ENCODE measurements at regions not wholly inside any gene's neighbourhood (a gene's known extent, or its start where the extent isn't known, plus 50 kb on each side); places are given as distances from the start of the nearest gene placed in this dataset.
A peak's percentile ranks its signal among the peaks of the same experiment; 100 is the strongest.
"Not testable (repeated sequence)": the region's sequence is repeated elsewhere in the genome, so short reads cannot be mapped to it uniquely, and the experiment has no call there.

- DNase-seq (ENCODE audit: low read depth) = no peak
- H3K36me3 ChIP-seq (ENCODE audit: control insufficient read depth, insufficient read depth, low read length, severe bottlenecking) = no peaks in the 10 kb centered on the region
These were observed 97.4 kb upstream of the RNU6-1 start for GRCh38 chr15:67937153-67937761.

DNA sequence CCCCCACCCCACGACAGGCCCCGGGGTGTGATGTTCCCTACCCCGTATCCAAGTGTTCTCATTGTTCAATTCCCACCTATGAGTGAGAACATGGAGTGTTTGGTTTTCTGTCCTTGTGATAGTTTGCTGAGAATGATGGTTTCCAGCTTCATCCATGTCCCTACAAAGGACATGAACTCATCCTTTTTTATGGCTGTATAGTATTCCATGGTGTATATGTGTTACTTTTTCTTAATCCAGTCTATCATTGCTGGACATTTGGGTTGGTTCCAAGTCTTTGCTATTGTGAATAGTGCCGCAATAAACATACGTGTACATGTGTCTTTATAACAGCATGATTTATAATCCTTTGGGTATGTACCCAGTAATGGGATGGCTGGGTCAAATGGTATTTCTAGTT, 99.3 kb upstream of the RNU6-1 start:
- H3K9ac ChIP-seq (ENCODE audit: low read length); H3K9me3 ChIP-seq (ENCODE audit: control insufficient read depth, low read length); H3K4me3 ChIP-seq (ENCODE audit: low read length); H3K27me3 ChIP-seq (replicated peaks; ENCODE audit: control insufficient read depth, insufficient read depth, low read length); H3K36me3 ChIP-seq (ENCODE audit: control insufficient read depth, insufficient read depth, low read length, severe bottlenecking); DNase-seq (ENCODE audit: low read depth); H3K4me1 ChIP-seq (ENCODE audit: control insufficient read depth, insufficient read depth, low read length): not testable (repeated sequence)

More at GRCh38 chr15:67937153-67937761, 97.4 kb upstream of the RNU6-1 start:
- Histone ChIP-seq H3K27me3 (replicated peaks; ENCODE audit: control insufficient read depth, insufficient read depth, low read length) (peaks cover 16% of the 10 kb centered on the region), H3K4me1 (ENCODE audit: control insufficient read depth, insufficient read depth, low read length) (no peaks in the 10 kb centered on the region), H3K9ac (ENCODE audit: low read length) (no peak overlapping the region), H3K9me3 (ENCODE audit: control insufficient read depth, low read length) (no peaks in the 10 kb centered on the region), H3K4me3 (ENCODE audit: low read length) (no peak overlapping the region)

GRCh38 chr15:67939588-67940323, 99.9 kb upstream of the RNU6-1 start:
- not testable (repeated sequence) for H3K4me1 ChIP-seq (ENCODE audit: control insufficient read depth, insufficient read depth, low read length); DNase-seq (ENCODE audit: low read depth); H3K9me3 ChIP-seq (ENCODE audit: control insufficient read depth, low read length); H3K4me3 ChIP-seq (ENCODE audit: low read length); H3K9ac ChIP-seq (ENCODE audit: low read length); H3K36me3 ChIP-seq (ENCODE audit: control insufficient read depth, insufficient read depth, low read length, severe bottlenecking); H3K27me3 ChIP-seq (replicated peaks; ENCODE audit: control insufficient read depth, insufficient read depth, low read length)

- no peaks in the 10 kb centered on the region for H3K9me3 ChIP-seq (ENCODE audit: control insufficient read depth, low read length)
- no peak for DNase-seq (ENCODE audit: low read depth)
- no peaks in the 10 kb centered on the region for H3K36me3 ChIP-seq (ENCODE audit: control insufficient read depth, insufficient read depth, low read length, severe bottlenecking)
- H3K9ac ChIP-seq (ENCODE audit: low read length) = no peak overlapping the region
- H3K27me3 ChIP-seq (replicated peaks; ENCODE audit: control insufficient read depth, insufficient read depth, low read length) = peaks cover 4% of the 10 kb centered on the region
- peaks cover 7% of the 10 kb centered on the region for H3K4me1 ChIP-seq (ENCODE audit: control insufficient read depth, insufficient read depth, low read length)
- no peak overlapping the region for H3K4me3 ChIP-seq (ENCODE audit: low read length)
These were observed 100.5 kb upstream of the RNU6-1 start for GRCh38 chr15:67940324-67940719.

DNA sequence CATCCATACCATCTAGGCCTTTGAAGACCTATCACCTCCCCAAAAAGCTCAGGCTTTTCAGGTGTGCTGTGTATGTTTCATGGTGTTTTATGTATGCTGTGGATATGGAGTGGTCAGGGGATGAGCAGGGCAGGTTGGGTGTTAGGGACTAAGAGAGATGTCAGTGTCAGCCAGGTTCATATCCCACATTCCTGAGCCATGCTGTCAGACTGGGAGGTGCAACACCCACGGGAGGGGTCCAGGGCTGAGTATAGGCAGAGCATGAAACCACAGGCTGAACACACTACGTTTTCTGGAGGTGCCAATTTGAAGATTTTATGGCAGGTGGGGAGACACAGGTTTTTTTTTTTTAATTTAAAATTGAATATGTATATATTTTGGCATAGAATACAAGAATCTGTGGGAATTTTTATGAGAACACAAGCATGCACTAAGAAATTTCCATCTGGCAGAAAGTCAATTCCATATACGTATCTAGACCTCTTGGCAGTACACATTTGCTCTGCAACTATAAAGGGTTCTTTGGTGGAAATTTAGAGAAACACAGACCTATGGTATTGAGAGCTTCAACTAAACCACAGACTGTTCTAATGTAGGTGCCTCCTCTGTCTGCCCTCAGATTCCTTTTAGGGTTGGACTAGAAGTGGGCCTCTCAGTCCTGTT, 101.9 kb upstream of the RNU6-1 start:
- Histone ChIP-seq H3K36me3 (ENCODE audit: control insufficient read depth, insufficient read depth, low read length, severe bottlenecking) (no peaks in the 10 kb centered on the region), H3K9ac (ENCODE audit: low read length) (no peak overlapping the region), H3K9me3 (ENCODE audit: control insufficient read depth, low read length) (no peaks in the 10 kb centered on the region), H3K4me1 (ENCODE audit: control insufficient read depth, insufficient read depth, low read length) (peaks cover 7% of the 10 kb centered on the region), H3K27me3 (replicated peaks; ENCODE audit: control insufficient read depth, insufficient read depth, low read length) (no peaks in the 10 kb centered on the region), H3K4me3 (ENCODE audit: low read length) (no peak overlapping the region)
- no peak for DNase-seq (ENCODE audit: low read depth)

DNA sequence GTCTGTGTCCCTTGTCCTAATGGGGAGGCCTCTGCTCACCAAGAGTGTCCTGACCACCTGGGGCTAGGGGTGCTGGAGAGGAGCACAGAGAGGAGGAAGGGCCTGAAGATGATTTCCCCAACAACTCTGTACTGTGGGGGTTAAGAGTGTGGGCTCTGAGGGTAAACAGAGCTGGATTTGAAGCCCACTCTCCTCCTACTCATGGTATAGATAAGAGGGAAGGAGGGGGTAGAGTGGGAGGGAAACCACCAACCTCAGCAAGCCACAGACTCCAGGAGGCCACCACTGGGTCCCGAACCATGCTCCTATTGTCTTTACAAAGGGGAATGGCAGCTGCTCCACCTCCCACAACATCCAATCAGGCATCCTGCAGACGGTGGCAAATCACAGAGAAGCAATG, 103.6 kb upstream of the RNU6-1 start:
- no peak overlapping the region for H3K9ac ChIP-seq (ENCODE audit: low read length)
- H3K9me3 ChIP-seq (ENCODE audit: control insufficient read depth, low read length) = no peaks in the 10 kb centered on the region
- H3K4me1 ChIP-seq (ENCODE audit: control insufficient read depth, insufficient read depth, low read length) = peaks cover 7% of the 10 kb centered on the region

DNA sequence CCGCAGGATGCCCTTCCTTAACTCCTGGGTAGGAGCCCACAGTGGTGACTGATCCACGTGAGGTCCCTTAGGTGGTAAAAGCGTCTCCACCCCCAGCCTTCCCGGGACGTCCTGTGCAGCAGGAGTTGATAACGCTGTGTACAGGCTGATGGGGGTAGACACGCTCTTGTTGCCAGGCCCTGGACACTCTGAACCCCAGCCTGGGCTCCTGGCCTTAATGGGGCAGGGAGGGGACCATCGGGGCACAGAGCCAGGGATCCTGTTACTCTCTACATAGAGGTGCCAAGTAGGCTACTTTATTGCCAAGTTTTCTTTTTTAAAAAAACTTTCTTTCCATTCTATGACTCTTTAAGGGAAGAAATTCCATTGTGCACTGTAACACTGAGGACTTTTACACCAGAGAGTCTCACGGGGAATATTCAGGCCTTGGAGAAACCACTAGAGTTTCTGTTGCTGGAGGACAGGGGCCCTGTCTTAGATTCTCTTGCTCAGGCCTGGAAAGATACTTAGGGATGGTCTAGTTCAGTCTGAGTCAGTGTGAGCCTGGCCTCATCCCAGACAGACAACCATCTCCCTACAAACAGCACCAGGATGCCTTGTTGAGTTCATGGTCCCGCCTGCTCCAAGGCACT, 104.3 kb upstream of the RNU6-1 start:
- Histone ChIP-seq H3K36me3 (ENCODE audit: control insufficient read depth, insufficient read depth, low read length, severe bottlenecking) (no peaks in the 10 kb centered on the region), H3K9ac (ENCODE audit: low read length) (peak overlapping the region; percentile 43)

More for the DNA sequence above, 103.6 kb upstream of the RNU6-1 start:
- H3K4me3 ChIP-seq (ENCODE audit: low read length) = no peak overlapping the region
- H3K27me3 ChIP-seq (replicated peaks; ENCODE audit: control insufficient read depth, insufficient read depth, low read length) = no peaks in the 10 kb centered on the region
- DNase-seq (ENCODE audit: low read depth) = no peak
- H3K36me3 ChIP-seq (ENCODE audit: control insufficient read depth, insufficient read depth, low read length, severe bottlenecking) = no peaks in the 10 kb centered on the region

GRCh38 chr15:67945131-67945530, 105.3 kb upstream of the RNU6-1 start:
- no peak overlapping the region for H3K9ac ChIP-seq (ENCODE audit: low read length)
- H3K4me1 ChIP-seq (ENCODE audit: control insufficient read depth, insufficient read depth, low read length) = peaks cover 7% of the 10 kb centered on the region
- no peaks in the 10 kb centered on the region for H3K27me3 ChIP-seq (replicated peaks; ENCODE audit: control insufficient read depth, insufficient read depth, low read length)
- DNase-seq (ENCODE audit: low read depth) = no peak
- no peaks in the 10 kb centered on the region for H3K9me3 ChIP-seq (ENCODE audit: control insufficient read depth, low read length)
- no peak overlapping the region for H3K4me3 ChIP-seq (ENCODE audit: low read length)
- no peaks in the 10 kb centered on the region for H3K36me3 ChIP-seq (ENCODE audit: control insufficient read depth, insufficient read depth, low read length, severe bottlenecking)

More for the DNA sequence above, 104.3 kb upstream of the RNU6-1 start:
- Histone ChIP-seq H3K4me1 (ENCODE audit: control insufficient read depth, insufficient read depth, low read length) (peaks cover 7% of the 10 kb centered on the region), H3K9me3 (ENCODE audit: control insufficient read depth, low read length) (no peaks in the 10 kb centered on the region), H3K27me3 (replicated peaks; ENCODE audit: control insufficient read depth, insufficient read depth, low read length) (no peaks in the 10 kb centered on the region), H3K4me3 (ENCODE audit: low read length) (no peak overlapping the region)
- DNase-seq (ENCODE audit: low read depth) = no peak

DNA sequence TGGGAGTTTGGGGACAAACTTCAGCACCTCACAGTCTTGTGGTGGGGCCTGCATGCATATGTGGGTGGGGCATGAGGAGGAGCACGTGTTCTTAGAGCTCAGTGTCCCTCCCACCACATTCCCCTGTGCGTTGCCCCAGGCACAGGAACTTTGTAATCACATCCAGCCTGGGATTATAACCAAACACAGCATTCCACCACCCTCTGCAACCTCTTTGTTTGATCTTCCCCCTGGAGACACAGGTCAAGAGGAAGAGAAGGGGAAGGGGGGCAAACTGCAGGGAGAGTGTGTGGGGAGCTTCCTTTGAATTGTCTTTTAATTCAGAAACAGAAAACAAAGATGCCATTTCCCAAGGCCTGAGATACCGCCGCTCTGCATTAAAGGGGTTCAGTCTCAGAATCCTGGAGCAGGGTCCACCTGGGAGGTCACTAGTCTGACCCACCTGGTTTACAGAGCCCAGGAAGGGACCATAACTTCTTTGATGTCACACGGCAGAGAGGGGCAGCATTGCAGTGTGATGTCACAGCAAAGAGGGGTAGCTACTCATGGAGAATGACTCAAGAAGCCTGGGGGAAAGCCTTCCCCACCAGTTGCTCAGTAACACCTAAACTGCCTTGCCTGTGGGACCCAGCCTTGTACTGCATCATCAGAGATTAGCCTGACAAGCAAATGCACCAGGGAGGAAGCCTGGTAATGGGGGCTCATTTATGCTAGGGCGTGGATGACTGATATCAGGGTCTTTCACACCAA, 106.3 kb upstream of the RNU6-1 start:
- Histone ChIP-seq H3K9me3 (ENCODE audit: control insufficient read depth, low read length) (no peaks in the 10 kb centered on the region), H3K27me3 (replicated peaks; ENCODE audit: control insufficient read depth, insufficient read depth, low read length) (no peaks in the 10 kb centered on the region), H3K4me1 (ENCODE audit: control insufficient read depth, insufficient read depth, low read length) (peaks cover 7% of the 10 kb centered on the region), H3K4me3 (ENCODE audit: low read length) (no peak overlapping the region), H3K9ac (ENCODE audit: low read length) (no peak overlapping the region), H3K36me3 (ENCODE audit: control insufficient read depth, insufficient read depth, low read length, severe bottlenecking) (no peaks in the 10 kb centered on the region)
- DNase-seq (ENCODE audit: low read depth) = peak; percentile 84

DNA sequence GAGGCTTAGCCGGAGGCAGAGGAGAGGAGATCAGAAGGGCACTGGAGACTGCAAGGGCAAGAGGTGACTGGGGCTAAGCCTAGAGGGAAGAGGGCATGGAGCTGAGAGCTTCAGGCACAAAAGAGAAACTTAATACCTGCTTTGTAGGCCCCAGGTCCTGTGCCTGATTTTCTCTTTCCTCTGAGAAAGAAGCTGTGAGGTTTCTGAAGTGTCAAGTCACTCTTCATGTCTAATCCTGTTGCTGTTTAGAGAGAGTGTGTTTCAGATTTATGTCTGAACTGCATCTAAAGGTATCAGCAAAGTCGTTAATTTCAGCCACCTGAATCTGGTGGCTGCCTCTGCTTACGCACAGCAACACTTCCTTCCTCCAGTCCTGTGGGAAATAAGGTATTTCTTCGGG, 106.9 kb upstream of the RNU6-1 start:
- Histone ChIP-seq H3K27me3 (replicated peaks; ENCODE audit: control insufficient read depth, insufficient read depth, low read length) (no peaks in the 10 kb centered on the region), H3K36me3 (ENCODE audit: control insufficient read depth, insufficient read depth, low read length, severe bottlenecking) (no peaks in the 10 kb centered on the region), H3K9ac (ENCODE audit: low read length) (no peak overlapping the region), H3K4me3 (ENCODE audit: low read length) (no peak overlapping the region), H3K4me1 (ENCODE audit: control insufficient read depth, insufficient read depth, low read length) (peaks cover 7% of the 10 kb centered on the region), H3K9me3 (ENCODE audit: control insufficient read depth, low read length) (no peaks in the 10 kb centered on the region)
- peak; percentile 24 for DNase-seq (ENCODE audit: low read depth)
